OCI-LY7 (cell line): ENCODE measurements at regions not wholly inside any gene's neighbourhood (a gene's known extent, or its start where the extent isn't known, plus 50 kb on each side); places are given as distances from the start of the nearest gene placed in this dataset.

Experiments
- BruUV-seq: library from RNA; stranded (reverse); fragments of 400-500 nt; replicated peaks from 2 replicates; lab custom pipeline; 2021; lab: Mats Ljungman, UMichigan
- CTCF ChIA-PET: fragments of 300-600 bp; sonication (Branson Sonifier 250); formaldehyde crosslinking; loops from one replicate; lab custom pipeline; 2022; ENCODE audit warnings: antibody characterized with exemption; ENCODE audit not compliant: unreplicated experiment; lab: Charles Lee
- POLR2A ChIA-PET: fragments of 300-600 bp; sonication (Branson Sonifier 250); formaldehyde crosslinking; loops from one replicate; lab custom pipeline; 2022; ENCODE audit warnings: antibody characterized with exemption; lab: Charles Lee
- DNase-seq: peaks from one replicate; pipeline ENCODE4 v3.0.0-alpha.2; 2015; ENCODE audit warnings: low spot score
- H2AFZ ChIP-seq: fragments of 200-600 bp; sonication (generic), shearing (Covaris generic); 2 replicates; pipeline ENCODE4 v1.6.1; 2014; ENCODE audit warnings: mild to moderate bottlenecking, antibody characterized with exemption, low read length, moderate library complexity
- H3K27ac ChIP-seq: fragments of 200-600 bp; sonication (generic); 2 replicates; pipeline ENCODE4 v1.5.1; 2014; ENCODE audit warnings: mixed run types, low read depth, mild to moderate bottlenecking, moderate library complexity, low read length, inconsistent platforms; ENCODE audit not compliant: poor library complexity, severe bottlenecking
- H3K36me3 ChIP-seq: fragments of 200-600 bp; sonication (generic); 2 replicates; pipeline ENCODE4 v1.6.1; 2014; ENCODE audit warnings: mild to moderate bottlenecking, antibody characterized with exemption, low read length, moderate library complexity, mixed read lengths; ENCODE audit not compliant: insufficient read depth
- H3K4me1 ChIP-seq: fragments of 200-600 bp; sonication (generic); 2 replicates; pipeline ENCODE4 v1.5.1; 2014; ENCODE audit warnings: mild to moderate bottlenecking, low read length; ENCODE audit not compliant: insufficient read depth, poor library complexity, severe bottlenecking
- H3K4me2 ChIP-seq: fragments of 200-600 bp; sonication (generic); 2 replicates; pipeline ENCODE4 v1.6.1; 2014; ENCODE audit warnings: mild to moderate bottlenecking, low read length
- H3K4me3 ChIP-seq: fragments of 200-600 bp; sonication (generic); 2 replicates; pipeline ENCODE4 v1.5.1; 2014; ENCODE audit warnings: mild to moderate bottlenecking, low read depth, low read length; ENCODE audit not compliant: poor library complexity, severe bottlenecking
- H3K79me2 ChIP-seq: fragments of 200-600 bp; sonication (generic); 2 replicates; pipeline ENCODE4 v1.6.1; 2016; ENCODE audit warnings: low read depth, mild to moderate bottlenecking, low read length, moderate library complexity, mixed read lengths; ENCODE audit not compliant: insufficient read depth
- H3K9me2 ChIP-seq: fragments of 200-600 bp; sonication (generic); 2 replicates; pipeline ENCODE4 v1.6.1; 2016; ENCODE audit warnings: mild to moderate bottlenecking, low read length, mixed read lengths; ENCODE audit not compliant: insufficient read depth
- H3K9me3 ChIP-seq: fragments of 200-600 bp; sonication (generic); 2 replicates; pipeline ENCODE4 v1.6.1; 2014; ENCODE audit warnings: mild to moderate bottlenecking, mixed run types, low read length, mixed read lengths
- H4K20me1 ChIP-seq: fragments of 200-600 bp; sonication (generic); 2 replicates; pipeline ENCODE4 v1.6.1; 2014; ENCODE audit warnings: mild to moderate bottlenecking, antibody characterized with exemption, low read length, moderate library complexity, mixed read lengths; ENCODE audit not compliant: insufficient read depth
- CTCF ChIP-seq: fragments of 200-600 bp; sonication (generic); conservative IDR thresholded peaks from 2 replicates; pipeline ENCODE4 v1.5.1; 2014; ENCODE audit warnings: mild to moderate bottlenecking, antibody characterized with exemption, low read length, moderate library complexity, mixed read lengths
- EZH2phosphoT487 ChIP-seq: fragments of 200-600 bp; sonication (generic); IDR thresholded peaks from 2 replicates; pipeline ENCODE4 v1.6.1; 2018; ENCODE audit warnings: low read depth, borderline replicate concordance, mild to moderate bottlenecking, mixed run types, antibody characterized with exemption, low read length, moderate library complexity, mixed read lengths
- intact Hi-C: fragments of 100-400 bp; cut with micrococcal nuclease; formaldehyde crosslinking; loops from one replicate; pipeline ENCODE4 v1.10.0; 2022; ENCODE audit not compliant: unreplicated experiment

- no peaks in the 10 kb centered on the region for H3K4me1 ChIP-seq
- H3K4me3 ChIP-seq = no peak overlapping the region
- H3K9me2 ChIP-seq = no peaks in the 10 kb centered on the region
- POLR2A ChIA-PET = no interaction called here
- 0 out of 2 replicates have a peak, but pooled peaks cover 6% of the 10 kb centered on the region for H3K9me3 ChIP-seq
- BruUV-seq = no TSS peak
- CTCF ChIA-PET = no interaction called here
- no peaks in the 10 kb centered on the region for H3K79me2 ChIP-seq
- H3K36me3 ChIP-seq = no peaks in the 10 kb centered on the region
- no peaks in the 10 kb centered on the region for H4K20me1 ChIP-seq
- no peak overlapping the region for H3K4me2 ChIP-seq
- TF ChIP-seq CTCF (no peak), EZH2phosphoT487 (no peak)
- H3K27ac ChIP-seq = no peak overlapping the region
- H2AFZ ChIP-seq = no peak overlapping the region
- intact Hi-C loops = no loop called here
- DNase-seq = no peak
Observed at GRCh38 chr4:3714642-3715001, 51.6 kb upstream of the ADRA2C start.

- Histone ChIP-seq H3K27ac (no peak overlapping the region), H3K9me3 (0 out of 2 replicates have a peak, but pooled peaks cover 4% of the 10 kb centered on the region), H3K4me2 (no peak overlapping the region), H3K9me2 (no peaks in the 10 kb centered on the region), H3K4me3 (no peak overlapping the region), H4K20me1 (no peaks in the 10 kb centered on the region), H3K4me1 (no peaks in the 10 kb centered on the region), H3K36me3 (no peaks in the 10 kb centered on the region), H3K79me2 (no peaks in the 10 kb centered on the region), H2AFZ (no peak overlapping the region)
- POLR2A ChIA-PET = no interaction called here
- DNase-seq = no peak
- TF ChIP-seq EZH2phosphoT487 (no peak), CTCF (no peak)
- intact Hi-C loops = no loop called here
- CTCF ChIA-PET = no interaction called here
- BruUV-seq = no TSS peak
Observed at GRCh38 chr4:3713817-3714641, 52.2 kb upstream of the ADRA2C start.

GRCh38 chr4:3713346-3713745, 52.8 kb upstream of the ADRA2C start:
- H3K27ac ChIP-seq = no peak overlapping the region
- BruUV-seq = no TSS peak

More at GRCh38 chr4:3713346-3713745, 52.8 kb upstream of the ADRA2C start:
- Histone ChIP-seq H3K4me2 (no peak overlapping the region), H3K4me3 (no peak overlapping the region), H2AFZ (no peak overlapping the region), H3K9me2 (no peaks in the 10 kb centered on the region), H4K20me1 (no peaks in the 10 kb centered on the region), H3K9me3 (no peaks in the 10 kb centered on the region), H3K36me3 (no peaks in the 10 kb centered on the region), H3K79me2 (no peaks in the 10 kb centered on the region), H3K4me1 (no peaks in the 10 kb centered on the region)
- TF ChIP-seq EZH2phosphoT487 (no peak), CTCF (no peak)
- intact Hi-C loops = no loop called here
- ChIA-PET CTCF (no interaction called here), POLR2A (no interaction called here)
- DNase-seq = no peak
